ENCODE measurements at regions not wholly inside any gene's neighbourhood (a gene's known extent, or its start where the extent isn't known, plus 50 kb on each side); places are given as distances from the start of the nearest gene placed in this dataset.

DNA sequence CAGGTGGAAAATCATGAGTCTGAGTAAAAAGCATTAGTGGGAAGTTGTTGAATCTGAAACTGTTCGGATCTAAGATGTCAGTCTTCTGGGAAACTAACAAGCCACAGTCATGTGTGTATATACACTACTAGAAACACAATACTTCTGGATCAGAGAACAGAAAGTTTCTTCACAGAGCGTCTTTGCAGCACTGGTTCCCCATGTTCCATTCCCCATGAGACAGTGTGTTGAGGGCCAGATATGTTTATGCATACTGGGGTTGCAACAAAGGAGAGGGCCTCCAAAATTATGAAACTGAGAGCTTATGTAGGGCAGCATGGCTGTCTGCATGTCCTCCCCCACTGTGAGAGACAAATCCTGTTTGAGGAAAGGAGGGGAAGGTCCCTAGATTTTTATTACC lies 295.0 kb upstream of the NAV3 start:
- H3K4me3 Mint-ChIP-seq: no peak overlapping the region
- peaks cover 16% of the 10 kb centered on the region for H3K9me3 Mint-ChIP-seq
- no peaks in the 10 kb centered on the region for H3K4me1 Mint-ChIP-seq
- ATAC-seq (no peak), DNase-seq (ENCODE audit: low spot score in 2 of 2) (no peak)
- no peak overlapping the region for H3K27ac Mint-ChIP-seq
- H3K36me3 Mint-ChIP-seq: no peaks in the 10 kb centered on the region

DNA sequence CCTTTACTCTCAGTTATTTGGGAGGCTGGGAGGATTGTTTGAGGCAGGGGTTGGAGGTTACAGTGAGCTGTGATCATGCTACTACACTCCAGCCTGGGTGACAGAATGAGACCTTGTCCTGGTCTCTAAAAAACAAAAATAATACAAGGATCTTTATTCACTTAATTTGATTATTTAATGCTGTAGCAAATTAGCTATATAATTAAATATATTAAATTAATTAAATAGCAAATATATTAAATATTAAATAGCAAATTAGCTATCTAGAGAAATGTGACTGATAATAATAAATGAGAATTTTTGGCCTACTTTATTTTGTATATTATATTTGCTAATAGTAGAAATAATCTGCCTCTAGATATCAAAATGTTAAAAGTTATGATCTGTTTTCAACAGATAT lies 298.8 kb upstream of the NAV3 start:
- H3K4me3 Mint-ChIP-seq: no peak overlapping the region
- H3K36me3 Mint-ChIP-seq: no peaks in the 10 kb centered on the region
- H3K9me3 Mint-ChIP-seq: peaks cover 15% of the 10 kb centered on the region
- no peak for ATAC-seq
- no peaks in the 10 kb centered on the region for H3K4me1 Mint-ChIP-seq
- DNase-seq (ENCODE audit: low spot score in 2 of 2): no peak
- no peak overlapping the region for H3K27ac Mint-ChIP-seq

DNA sequence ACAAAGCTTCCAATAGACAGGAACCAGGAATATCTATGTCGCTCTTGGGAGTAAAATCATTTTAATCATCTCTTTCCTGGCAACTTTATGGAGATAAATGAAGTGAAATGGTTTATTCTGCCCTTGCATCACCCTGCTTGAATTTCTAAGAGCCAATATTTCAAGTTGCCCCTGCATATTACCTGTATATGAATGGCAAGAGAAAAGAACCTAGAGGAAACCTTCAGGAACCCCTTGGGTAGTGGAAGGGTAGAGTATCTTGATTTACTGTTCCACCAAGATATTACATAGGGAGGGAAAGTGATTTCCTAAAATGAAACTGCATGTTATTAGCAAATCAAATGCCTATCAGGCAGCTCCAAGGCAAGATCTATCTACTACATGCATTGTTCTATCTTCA lies 308.4 kb upstream of the NAV3 start:
- Mint-ChIP-seq H3K36me3 (no peaks in the 10 kb centered on the region), H3K27ac (no peak overlapping the region), H3K4me3 (no peak overlapping the region), H3K4me1 (no peaks in the 10 kb centered on the region), H3K9me3 (peaks cover 15% of the 10 kb centered on the region)
- DNase-seq (ENCODE audit: low spot score in 2 of 2) (no peak), ATAC-seq (no peak)

DNA sequence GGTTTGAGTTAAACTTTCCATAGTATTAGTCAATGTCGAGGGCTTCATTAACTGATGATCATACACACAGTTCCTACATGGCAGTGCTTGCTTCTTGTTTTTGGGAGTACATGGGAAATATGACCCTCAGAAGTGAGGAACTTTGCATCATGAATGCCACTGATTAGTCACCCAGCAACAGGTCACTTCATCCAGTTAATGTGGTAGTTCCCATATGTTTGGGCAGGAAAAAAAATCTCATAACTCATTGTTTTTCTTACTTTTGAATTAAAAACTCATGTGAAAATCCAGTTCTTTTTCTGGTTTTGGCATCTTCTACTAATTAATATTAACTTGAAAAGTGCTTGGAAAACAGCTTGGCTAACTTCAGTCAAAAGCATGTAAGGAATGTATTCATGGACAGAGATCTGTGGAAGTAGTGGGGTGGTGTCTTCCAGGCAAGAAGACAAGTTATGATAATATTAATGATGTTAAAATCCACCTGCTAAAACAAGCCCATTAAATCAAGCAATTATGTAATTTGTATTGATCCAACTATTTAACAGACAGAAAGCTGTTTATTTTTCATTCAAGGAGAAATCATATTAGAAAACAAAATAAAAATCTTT lies 309.1 kb upstream of the NAV3 start:
- Mint-ChIP-seq H3K4me3 (no peak overlapping the region), H3K4me1 (no peaks in the 10 kb centered on the region), H3K9me3 (peaks cover 12% of the 10 kb centered on the region), H3K36me3 (no peaks in the 10 kb centered on the region), H3K27ac (no peak overlapping the region)
- ATAC-seq: no peak
- no peak for DNase-seq (ENCODE audit: low spot score in 2 of 2)

DNA sequence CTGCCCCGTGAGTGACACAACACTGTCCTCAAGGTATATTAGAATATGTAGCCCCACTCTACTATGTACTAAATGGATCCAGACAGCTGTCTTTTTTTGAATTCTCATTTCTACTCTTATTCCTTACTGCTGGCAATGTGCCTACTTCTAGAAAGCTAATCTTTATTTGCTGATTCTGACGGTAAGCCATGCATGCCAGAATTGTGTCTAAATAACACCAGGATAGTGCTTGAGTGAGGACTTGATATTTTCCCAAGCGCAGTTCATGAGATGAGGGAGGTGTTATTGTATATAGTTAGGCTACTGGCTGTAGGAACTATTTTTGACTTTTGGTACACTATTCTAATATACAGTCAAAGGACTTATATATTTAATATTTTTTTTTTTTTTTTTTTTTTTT lies 316.2 kb upstream of the NAV3 start:
- ATAC-seq (no peak), DNase-seq (ENCODE audit: low spot score in 2 of 2) (no peak)
- Mint-ChIP-seq H3K36me3 (no peaks in the 10 kb centered on the region), H3K27ac (no peak overlapping the region), H3K4me1 (no peaks in the 10 kb centered on the region), H3K4me3 (no peak overlapping the region), H3K9me3 (no peaks in the 10 kb centered on the region)

DNA sequence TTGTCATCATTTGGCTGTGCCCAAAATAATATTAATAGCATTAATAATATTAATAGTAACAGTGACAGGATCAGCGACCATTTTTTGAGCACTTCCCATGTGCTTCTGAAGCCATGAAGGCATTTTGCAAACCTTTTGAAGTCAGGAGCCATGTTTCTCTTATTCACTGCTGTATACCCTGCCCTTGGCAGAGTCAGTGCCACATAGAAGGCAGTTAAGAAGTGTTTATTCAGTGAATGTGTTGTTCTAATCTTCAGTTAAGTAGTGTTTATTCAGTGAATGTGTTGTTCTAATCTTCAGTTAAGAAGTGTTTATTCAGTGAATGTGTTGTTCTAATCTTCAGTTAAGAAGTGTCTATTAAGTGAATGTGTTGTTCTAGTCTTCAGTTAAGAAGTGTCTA lies 319.7 kb upstream of the NAV3 start:
- H3K4me1 Mint-ChIP-seq: no peaks in the 10 kb centered on the region
- no peak overlapping the region for H3K4me3 Mint-ChIP-seq
- H3K27ac Mint-ChIP-seq: no peak overlapping the region
- ATAC-seq (no peak), DNase-seq (ENCODE audit: low spot score in 2 of 2) (no peak)
- peaks cover 7% of the 10 kb centered on the region for H3K9me3 Mint-ChIP-seq
- H3K36me3 Mint-ChIP-seq: no peaks in the 10 kb centered on the region

DNA sequence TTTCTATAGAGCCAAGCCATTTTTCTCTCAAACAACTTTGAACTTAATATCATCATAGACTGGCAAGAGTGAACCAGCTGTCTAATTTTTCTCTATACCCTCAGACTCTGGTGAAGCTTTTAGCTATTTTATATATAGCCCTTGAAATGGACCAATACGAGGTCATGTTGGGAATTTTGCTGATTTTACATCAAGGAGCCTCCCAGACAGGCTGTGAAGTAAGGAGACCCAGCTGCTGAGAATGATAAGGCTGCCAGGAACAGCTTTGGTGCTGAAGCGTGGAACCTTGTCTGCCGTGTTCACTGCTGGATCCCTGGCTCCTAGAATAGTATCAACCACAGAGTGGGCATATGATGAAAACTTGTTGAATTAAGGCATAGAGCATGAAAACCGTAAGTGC lies 326.2 kb upstream of the NAV3 start:
- no peak for DNase-seq (ENCODE audit: low spot score in 2 of 2)
- no peak for ATAC-seq
- Mint-ChIP-seq H3K9me3 (peaks cover 7% of the 10 kb centered on the region), H3K4me1 (no peaks in the 10 kb centered on the region), H3K27ac (no peak overlapping the region), H3K4me3 (no peak overlapping the region), H3K36me3 (no peaks in the 10 kb centered on the region)

DNA sequence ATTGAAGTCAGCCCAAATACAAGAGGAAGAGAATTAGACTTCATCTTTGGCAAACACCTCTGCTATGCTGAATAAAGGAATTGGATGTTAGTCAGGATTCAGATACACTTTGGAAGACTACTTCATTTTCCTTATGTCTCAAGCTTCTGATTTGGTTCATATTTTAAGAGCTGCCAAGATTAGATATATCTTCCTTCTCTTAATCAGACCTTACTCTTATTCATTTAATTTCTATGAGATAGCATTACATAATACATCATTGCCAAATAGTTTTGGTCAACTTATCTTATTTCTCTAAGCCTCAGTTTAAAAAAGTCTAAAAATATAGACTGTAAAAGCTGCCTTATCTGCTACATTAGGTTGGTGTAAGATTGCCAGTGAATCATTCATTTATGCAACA lies 330.6 kb upstream of the NAV3 start:
- H3K36me3 Mint-ChIP-seq: no peaks in the 10 kb centered on the region
- ATAC-seq: no peak
- no peak for DNase-seq (ENCODE audit: low spot score in 2 of 2)
- no peak overlapping the region for H3K4me3 Mint-ChIP-seq
- H3K9me3 Mint-ChIP-seq: no peaks in the 10 kb centered on the region
- H3K27ac Mint-ChIP-seq: no peak overlapping the region
- H3K4me1 Mint-ChIP-seq: no peaks in the 10 kb centered on the region

DNA sequence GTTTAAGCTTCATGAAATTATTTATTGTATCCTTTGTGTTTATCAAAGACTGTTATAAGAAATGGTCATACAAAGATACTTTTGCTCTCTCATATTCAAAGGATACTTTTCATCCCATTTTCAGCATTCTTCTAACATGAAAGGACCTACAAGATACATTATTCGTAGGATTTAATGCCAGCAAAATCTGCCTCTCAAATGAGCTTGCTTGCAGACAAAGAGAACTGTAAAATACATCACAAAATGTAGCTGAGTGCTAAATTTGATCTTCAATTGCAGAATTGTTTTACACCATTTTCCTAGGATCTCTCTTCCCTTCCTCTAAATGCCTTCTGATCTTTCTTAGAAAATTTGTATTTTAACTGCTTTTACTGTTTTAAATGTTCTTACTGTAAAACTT lies 333.0 kb upstream of the NAV3 start:
- no peak for ATAC-seq
- no peaks in the 10 kb centered on the region for H3K4me1 Mint-ChIP-seq
- DNase-seq (ENCODE audit: low spot score in 2 of 2): no peak
- H3K9me3 Mint-ChIP-seq: no peaks in the 10 kb centered on the region
- H3K36me3 Mint-ChIP-seq: no peaks in the 10 kb centered on the region
- no peak overlapping the region for H3K27ac Mint-ChIP-seq
- H3K4me3 Mint-ChIP-seq: no peak overlapping the region

DNA sequence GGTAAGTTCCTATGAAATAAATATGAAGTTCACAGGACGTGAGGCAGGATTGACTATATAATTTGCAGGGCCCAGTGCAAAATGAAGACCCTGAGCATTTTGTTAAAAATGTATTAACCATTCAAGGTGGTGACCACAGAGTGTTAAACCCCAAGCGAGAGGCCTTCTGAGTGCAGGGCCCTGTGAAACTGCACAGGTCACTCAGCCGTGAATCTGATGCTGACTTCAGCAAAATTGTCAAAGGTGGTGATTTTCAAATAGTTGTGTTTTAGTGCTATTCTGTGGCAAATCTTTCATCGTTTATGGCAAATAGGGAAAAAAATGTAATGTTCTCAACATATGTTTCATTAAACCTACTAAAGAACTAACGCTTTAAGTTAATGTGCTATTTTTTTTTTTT lies 334.0 kb upstream of the NAV3 start:
- Mint-ChIP-seq H3K27ac (no peak overlapping the region), H3K36me3 (no peaks in the 10 kb centered on the region), H3K4me3 (no peak overlapping the region), H3K9me3 (no peaks in the 10 kb centered on the region), H3K4me1 (no peaks in the 10 kb centered on the region)
- DNase-seq (ENCODE audit: low spot score in 2 of 2) (no peak), ATAC-seq (no peak)

DNA sequence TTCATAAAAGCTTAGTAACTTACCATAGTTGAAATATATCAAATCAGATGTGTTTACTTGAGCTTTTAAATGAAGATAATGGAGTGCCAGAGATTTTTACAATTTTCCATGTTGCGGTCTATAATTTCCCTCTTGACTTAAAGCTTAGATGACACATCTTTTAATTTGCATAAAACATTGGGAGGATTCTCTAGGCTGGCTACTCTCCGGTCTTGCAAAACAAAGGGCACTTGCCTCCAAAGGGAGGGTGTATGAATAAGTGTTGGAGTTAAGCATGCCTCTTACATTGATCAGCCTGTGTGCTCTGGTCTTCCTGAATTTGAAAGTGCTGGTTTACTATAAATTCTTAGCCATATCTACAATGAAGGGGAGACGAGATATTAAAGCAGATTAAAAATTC lies 336.4 kb upstream of the NAV3 start:
- H3K9me3 Mint-ChIP-seq: no peaks in the 10 kb centered on the region
- DNase-seq (ENCODE audit: low spot score in 2 of 2) (no peak), ATAC-seq (no peak)
- no peaks in the 10 kb centered on the region for H3K36me3 Mint-ChIP-seq
- no peak overlapping the region for H3K4me3 Mint-ChIP-seq
- H3K4me1 Mint-ChIP-seq: no peaks in the 10 kb centered on the region
- no peak overlapping the region for H3K27ac Mint-ChIP-seq

DNA sequence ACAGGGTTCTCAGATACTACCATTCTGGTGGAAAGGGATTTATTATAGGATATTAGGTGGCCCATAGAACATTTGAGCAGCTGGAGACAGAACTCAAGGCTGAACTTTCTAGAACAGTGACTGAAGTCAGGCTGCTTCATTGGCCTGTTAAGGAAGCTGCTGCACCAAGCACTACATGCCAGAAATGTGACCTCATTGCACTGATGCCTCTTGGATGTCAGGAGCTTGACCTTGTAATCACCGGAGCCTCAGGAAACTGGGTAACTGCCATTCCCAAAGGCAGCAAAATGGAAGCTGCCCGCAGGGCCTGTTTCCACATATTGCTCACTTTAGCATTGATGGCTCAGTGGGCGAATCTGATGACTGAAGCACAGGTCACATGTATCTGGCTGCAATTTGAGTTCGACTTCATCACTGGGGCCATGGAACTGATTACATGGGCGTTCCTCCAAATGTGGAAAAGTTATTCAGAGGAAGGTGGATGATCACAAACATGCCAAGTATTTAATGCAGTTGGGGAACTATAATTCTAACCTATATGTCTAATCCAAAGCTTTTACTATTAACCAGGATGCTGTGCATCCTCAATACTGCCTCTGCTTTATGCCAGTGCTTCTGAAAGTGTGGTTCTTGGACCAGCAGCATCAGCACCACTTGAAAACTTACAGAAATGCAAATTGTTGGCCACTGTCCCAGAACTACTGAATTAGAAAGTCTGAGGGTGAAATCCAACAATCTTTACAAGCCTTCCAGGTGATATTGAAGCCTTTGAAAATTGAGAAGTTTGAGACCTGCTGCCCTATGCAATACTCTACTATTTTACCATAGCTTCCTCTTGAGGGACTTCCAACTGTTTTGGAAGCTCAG lies 337.2 kb upstream of the NAV3 start:
- ATAC-seq (no peak), DNase-seq (ENCODE audit: low spot score in 2 of 2) (no peak)
- no peak overlapping the region for H3K4me3 Mint-ChIP-seq
- no peak overlapping the region for H3K27ac Mint-ChIP-seq
- H3K9me3 Mint-ChIP-seq: no peaks in the 10 kb centered on the region
- H3K4me1 Mint-ChIP-seq: no peaks in the 10 kb centered on the region
- H3K36me3 Mint-ChIP-seq: no peaks in the 10 kb centered on the region

DNA sequence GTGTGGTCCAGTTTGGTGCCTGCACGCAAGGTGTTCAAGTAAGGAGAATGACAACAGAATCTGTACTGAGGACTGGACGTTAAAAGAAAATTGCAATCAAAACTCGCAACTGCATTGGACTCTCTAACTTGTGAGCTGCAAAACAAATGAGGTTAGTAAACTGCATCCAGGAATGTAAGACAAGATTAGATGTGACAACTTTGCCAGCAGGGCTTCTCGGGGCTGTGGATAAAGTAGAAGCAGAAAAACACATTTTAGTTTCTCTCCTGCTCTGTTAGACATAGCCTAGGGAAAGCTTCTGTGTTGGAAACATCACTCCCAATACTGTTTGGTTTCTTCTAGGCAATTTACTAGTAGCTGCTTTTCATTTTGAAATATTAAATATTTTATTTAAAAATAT lies 338.2 kb upstream of the NAV3 start:
- Mint-ChIP-seq H3K36me3 (no peaks in the 10 kb centered on the region), H3K4me3 (no peak overlapping the region), H3K4me1 (no peaks in the 10 kb centered on the region), H3K27ac (no peak overlapping the region), H3K9me3 (no peaks in the 10 kb centered on the region)
- DNase-seq (ENCODE audit: low spot score in 2 of 2): no peak
- no peak for ATAC-seq

DNA sequence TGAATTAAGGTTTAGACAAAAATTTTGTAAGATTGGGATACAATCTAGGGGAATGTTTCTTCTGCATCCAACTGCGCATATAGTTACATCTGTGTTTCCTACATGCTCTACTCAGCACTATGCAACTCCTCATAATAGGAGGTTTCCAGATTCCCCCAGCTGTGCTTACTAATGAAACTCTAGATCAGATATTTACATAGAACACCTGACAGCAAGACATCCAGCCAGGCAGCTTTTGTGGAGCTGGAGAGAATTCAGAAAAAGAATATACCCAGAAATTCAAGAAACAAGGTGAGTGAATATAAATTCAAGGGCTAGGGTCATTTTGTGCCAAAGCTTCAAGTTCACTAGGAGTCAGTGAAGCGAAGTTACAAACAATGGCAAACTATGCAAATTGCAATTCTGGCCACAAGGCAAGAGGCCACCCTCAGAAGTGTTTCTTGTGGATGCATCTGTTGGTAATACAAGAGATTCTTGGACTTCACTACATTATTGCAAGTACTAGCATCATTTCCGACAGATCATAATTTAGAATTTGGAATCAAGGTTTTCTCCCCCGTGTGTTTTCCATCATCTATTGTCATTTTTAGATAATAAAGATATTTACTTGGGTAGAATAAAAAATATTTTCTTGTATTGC lies 341.2 kb upstream of the NAV3 start:
- no peaks in the 10 kb centered on the region for H3K36me3 Mint-ChIP-seq

DNA sequence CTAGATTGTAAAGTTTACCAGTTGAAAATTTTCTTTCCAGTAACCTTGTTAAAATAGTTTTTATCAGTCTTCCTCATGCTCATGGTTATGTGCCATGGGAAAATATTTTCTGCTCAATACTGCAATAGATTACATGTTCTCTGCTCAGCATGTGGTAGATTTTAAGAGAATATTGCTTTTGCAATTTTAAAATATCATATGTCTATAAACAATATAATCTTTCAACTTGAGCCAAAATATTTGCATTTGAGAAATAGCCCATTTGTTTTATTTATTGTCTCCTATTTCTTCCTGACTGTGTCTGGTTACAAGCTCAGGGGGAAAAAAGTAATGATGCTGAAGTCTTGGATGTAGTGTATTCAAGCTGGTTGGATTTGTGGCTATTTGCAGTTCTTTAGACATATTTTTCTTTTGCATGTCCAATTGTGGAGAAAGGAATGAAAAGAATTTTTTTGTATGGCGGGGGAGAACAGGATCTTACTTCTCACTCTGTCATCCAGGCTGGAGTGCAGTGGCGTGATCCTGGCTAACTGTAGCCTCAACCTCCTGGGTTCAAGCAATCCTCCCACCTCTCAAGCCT lies 342.6 kb upstream of the NAV3 start:
- H3K4me3 Mint-ChIP-seq: no peak overlapping the region
- DNase-seq (ENCODE audit: low spot score in 2 of 2): no peak
- ATAC-seq: no peak
- H3K27ac Mint-ChIP-seq: no peak overlapping the region
- no peaks in the 10 kb centered on the region for H3K4me1 Mint-ChIP-seq
- H3K36me3 Mint-ChIP-seq: no peaks in the 10 kb centered on the region
- H3K9me3 Mint-ChIP-seq: peaks cover 9% of the 10 kb centered on the region

More for the DNA sequence above, 341.2 kb upstream of the NAV3 start:
- Mint-ChIP-seq H3K9me3 (peaks cover 5% of the 10 kb centered on the region), H3K4me3 (no peak overlapping the region), H3K4me1 (no peaks in the 10 kb centered on the region), H3K27ac (no peak overlapping the region)
- no peak for ATAC-seq
- no peak for DNase-seq (ENCODE audit: low spot score in 2 of 2)

DNA sequence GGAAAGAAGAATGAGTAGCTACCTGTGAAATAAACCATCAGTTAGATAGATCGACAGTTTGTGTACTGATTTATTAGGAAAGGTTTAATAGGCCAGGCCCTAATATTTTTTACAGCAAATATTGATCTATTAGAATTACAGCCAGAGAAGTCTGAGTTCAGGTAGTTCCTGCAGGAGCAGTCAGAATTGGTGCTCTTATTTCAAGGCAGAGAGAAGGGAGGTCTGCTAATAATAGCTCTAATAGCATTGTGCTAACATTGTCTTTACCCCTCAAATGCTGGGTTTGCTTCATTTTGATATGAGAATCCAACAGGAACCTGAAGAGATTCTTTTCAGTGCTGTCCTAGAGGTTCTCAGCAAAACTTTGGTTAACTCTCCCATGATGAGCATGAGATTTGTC lies 343.8 kb upstream of the NAV3 start:
- no peak for ATAC-seq
- H3K36me3 Mint-ChIP-seq: no peaks in the 10 kb centered on the region

More for the DNA sequence above, 343.8 kb upstream of the NAV3 start:
- Mint-ChIP-seq H3K4me3 (no peak overlapping the region), H3K9me3 (peaks cover 9% of the 10 kb centered on the region), H3K4me1 (no peaks in the 10 kb centered on the region), H3K27ac (no peak overlapping the region)
- no peak for DNase-seq (ENCODE audit: low spot score in 2 of 2)

Data from stimulated activated effector memory CD8-positive, alpha-beta T cell treated with anti-CD3 and anti-CD28 coated beads, Interleukin-12 subunit alpha, Interleukin-12 subunit beta, amount 100 ng/mL, for 72 hours (primary cell).